ENCODE measurements at regions not wholly inside any gene's neighbourhood (a gene's known extent, or its start where the extent isn't known, plus 50 kb on each side); places are given as distances from the start of the nearest gene placed in this dataset.

GRCh38 chr5:6260846-6261245 is 117.5 kb downstream of the MED10 start:
- Histone ChIP-seq H3K27ac (replicated peaks) (no peak overlapping the region), H3K27me3 (ENCODE audit: insufficient read depth, poor library complexity, severe bottlenecking) (no peaks in the 10 kb centered on the region)
- TF ChIP-seq SPI1 (IDR thresholded peaks at IDR 0.05; ENCODE audit: borderline replicate concordance, low read depth), result no peak
- TF ChIP-seq REST (IDR thresholded peaks at IDR 0.05; ENCODE audit: insufficient replicate concordance, low read depth), result no peak
- no peak for TF ChIP-seq POLR2AphosphoS5 (IDR thresholded peaks at IDR 0.05; ENCODE audit: low read depth)
- TF ChIP-seq CTCF (IDR thresholded peaks at IDR 0.05; ENCODE audit: insufficient read depth, low read length), result no peak
- TF ChIP-seq GABPA (IDR thresholded peaks at IDR 0.05; ENCODE audit: low read depth), result no peak

GRCh38 chr5:6256901-6257300 is 121.4 kb downstream of the MED10 start:
- Histone ChIP-seq H3K27me3 (ENCODE audit: insufficient read depth, poor library complexity, severe bottlenecking) (no peaks in the 10 kb centered on the region), H3K27ac (replicated peaks) (no peak overlapping the region), H3K4me3 (replicated peaks; ENCODE audit: insufficient read depth, low read length) (no peak overlapping the region)
- no peak for TF ChIP-seq REST (IDR thresholded peaks at IDR 0.05; ENCODE audit: insufficient replicate concordance, low read depth)
- TF ChIP-seq GABPA (IDR thresholded peaks at IDR 0.05; ENCODE audit: low read depth), result no peak
- no peak for TF ChIP-seq CTCF (IDR thresholded peaks at IDR 0.05; ENCODE audit: insufficient read depth, low read length)
- no peak for TF ChIP-seq SPI1 (IDR thresholded peaks at IDR 0.05; ENCODE audit: borderline replicate concordance, low read depth)
- no peak for DNase-seq (ENCODE audit: low read depth in 1 of 2, low spot score in 1 of 2)

More at GRCh38 chr5:6260846-6261245, 117.5 kb downstream of the MED10 start:
- H3K4me3 ChIP-seq (replicated peaks; ENCODE audit: insufficient read depth, low read length), result no peak overlapping the region
- no peak for DNase-seq (ENCODE audit: low read depth in 1 of 2, low spot score in 1 of 2)

DNA sequence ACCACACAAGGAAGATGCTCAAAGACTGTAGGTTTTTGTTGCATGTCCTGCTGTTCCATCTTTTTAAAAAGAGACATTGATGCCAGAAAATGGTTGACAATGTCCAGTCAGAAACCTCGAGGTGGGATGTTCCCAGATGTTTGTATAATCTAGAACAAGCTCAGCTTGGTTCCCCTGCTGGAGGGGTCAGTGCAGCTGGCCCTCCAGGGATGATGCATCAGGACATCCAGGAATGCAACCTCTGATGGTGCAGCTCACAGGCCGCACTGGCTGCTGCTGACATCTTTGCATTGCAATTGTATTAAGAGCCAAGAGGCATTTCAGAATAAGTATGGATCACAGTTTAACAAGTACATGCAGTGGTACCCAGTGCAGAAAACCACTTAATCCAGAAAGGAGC is 122.4 kb downstream of the MED10 start:
- TF ChIP-seq CTCF (IDR thresholded peaks at IDR 0.05; ENCODE audit: insufficient read depth, low read length) (no peak), POLR2AphosphoS5 (IDR thresholded peaks at IDR 0.05; ENCODE audit: low read depth) (no peak), SPI1 (IDR thresholded peaks at IDR 0.05; ENCODE audit: borderline replicate concordance, low read depth) (no peak), REST (IDR thresholded peaks at IDR 0.05; ENCODE audit: insufficient replicate concordance, low read depth) (no peak), GABPA (IDR thresholded peaks at IDR 0.05; ENCODE audit: low read depth) (no peak)
- H3K27ac ChIP-seq (replicated peaks), result no peak overlapping the region
- DNase-seq (ENCODE audit: low read depth in 1 of 2, low spot score in 1 of 2), result no peak
- no peaks in the 10 kb centered on the region for H3K27me3 ChIP-seq (ENCODE audit: insufficient read depth, poor library complexity, severe bottlenecking)
- H3K4me3 ChIP-seq (replicated peaks; ENCODE audit: insufficient read depth, low read length), result no peak overlapping the region

All from HL-60 (cell line).